ENCODE measurements at regions not wholly inside any gene's neighbourhood (a gene's known extent, or its start where the extent isn't known, plus 50 kb on each side); places are given as distances from the start of the nearest gene placed in this dataset.
"Not testable (repeated sequence)": the region's sequence is repeated elsewhere in the genome, so short reads cannot be mapped to it uniquely, and the experiment has no call there.

DNA sequence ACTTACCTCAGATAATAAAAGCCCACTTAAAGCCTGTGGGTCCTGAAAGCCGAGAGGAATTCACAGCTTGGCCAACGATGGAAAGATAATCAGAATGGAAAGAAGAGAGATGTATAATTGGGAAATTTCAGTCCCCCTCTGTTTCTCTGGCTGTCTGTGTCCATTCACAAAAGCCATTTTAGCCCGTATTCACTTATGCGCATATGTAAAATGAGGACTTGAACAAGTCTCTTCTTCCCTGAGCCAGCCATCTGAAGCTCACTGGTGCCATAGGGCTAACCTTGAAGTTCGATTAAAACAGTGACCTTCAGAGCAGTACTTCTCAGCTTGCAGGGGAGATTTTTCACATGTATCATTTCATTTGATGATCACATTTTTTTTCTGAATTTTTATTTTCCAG is 527.2 kb downstream of the GRIN2A start:
- DNase-seq: no peak

DNA sequence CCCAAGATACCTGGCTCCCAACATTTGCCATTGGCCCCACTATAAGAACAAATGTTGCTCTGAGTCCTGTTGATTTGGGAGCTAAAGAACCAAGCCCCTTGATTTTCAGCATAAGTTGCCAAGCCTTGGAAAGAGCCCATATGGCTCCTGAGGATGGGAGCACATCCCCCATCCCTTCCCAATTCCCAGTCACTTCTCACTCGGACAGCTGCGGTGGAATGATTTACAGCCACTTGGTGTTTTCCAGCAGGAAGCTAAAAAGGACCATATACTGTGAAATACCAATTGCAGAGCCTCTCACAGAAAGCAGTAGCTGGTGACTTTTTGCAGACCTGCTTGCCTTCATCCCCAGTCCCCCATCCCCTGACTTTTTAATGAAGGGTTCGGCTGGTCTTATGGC is 524.6 kb downstream of the GRIN2A start:
- DNase-seq: no peak

DNA sequence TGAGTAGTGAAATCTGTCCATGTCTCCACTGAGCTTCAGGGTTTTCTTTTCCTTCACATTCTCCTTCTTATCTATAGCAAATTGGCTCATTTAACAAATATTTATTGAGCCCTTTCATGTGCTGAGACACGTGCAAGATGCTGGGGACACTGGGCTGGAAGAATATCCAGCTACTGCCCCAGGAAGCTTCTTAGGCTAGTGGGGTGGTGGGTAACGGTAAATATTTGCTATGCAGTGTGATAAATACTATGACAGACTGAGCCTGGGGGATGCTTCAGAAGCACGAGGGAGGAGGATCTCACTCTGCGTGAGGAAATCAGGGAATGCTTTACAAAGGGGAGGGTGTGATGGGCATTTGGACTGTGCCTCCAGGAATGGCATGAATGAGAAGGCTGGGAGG is 524.1 kb downstream of the GRIN2A start:
- DNase-seq: no peak

DNA sequence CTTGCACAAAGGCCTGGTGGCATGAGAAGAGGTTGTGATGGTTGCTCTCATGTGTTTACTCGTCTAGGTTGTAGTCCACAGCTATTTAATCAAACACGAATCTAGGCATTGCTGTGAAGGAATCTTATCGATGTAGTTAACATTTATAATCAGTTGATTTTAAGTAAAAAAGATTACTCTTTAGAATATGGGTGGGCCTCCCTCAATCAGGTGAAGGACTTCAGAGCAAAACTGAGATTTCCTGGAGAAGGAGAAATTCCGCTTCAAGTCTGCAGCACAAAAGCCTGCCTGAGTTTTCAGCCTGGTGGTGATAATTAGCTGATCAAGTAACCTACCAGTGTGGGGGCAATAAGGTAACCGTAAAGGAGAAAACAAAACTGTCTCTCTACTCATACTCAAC is 523.6 kb downstream of the GRIN2A start:
- no peak for DNase-seq

DNA sequence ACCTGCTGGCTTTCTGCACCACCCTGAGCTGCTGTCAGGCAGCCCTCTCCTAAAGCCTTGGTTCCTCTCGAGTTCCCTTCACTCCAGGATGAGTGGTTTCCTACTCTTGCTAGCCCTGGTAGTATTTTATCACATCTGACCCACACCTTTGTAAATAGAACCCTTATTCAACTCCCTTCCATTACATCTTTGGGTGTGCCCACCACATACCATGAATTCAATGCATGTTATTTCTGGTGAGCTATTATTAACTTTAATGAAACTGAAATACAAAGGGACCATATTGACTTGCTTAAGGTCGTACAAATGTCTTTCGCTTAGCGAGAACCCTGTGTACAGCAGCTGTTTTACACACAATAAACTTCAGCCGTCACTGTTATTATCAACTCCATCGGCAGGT is 521.3 kb downstream of the GRIN2A start:
- no peak for DNase-seq

DNA sequence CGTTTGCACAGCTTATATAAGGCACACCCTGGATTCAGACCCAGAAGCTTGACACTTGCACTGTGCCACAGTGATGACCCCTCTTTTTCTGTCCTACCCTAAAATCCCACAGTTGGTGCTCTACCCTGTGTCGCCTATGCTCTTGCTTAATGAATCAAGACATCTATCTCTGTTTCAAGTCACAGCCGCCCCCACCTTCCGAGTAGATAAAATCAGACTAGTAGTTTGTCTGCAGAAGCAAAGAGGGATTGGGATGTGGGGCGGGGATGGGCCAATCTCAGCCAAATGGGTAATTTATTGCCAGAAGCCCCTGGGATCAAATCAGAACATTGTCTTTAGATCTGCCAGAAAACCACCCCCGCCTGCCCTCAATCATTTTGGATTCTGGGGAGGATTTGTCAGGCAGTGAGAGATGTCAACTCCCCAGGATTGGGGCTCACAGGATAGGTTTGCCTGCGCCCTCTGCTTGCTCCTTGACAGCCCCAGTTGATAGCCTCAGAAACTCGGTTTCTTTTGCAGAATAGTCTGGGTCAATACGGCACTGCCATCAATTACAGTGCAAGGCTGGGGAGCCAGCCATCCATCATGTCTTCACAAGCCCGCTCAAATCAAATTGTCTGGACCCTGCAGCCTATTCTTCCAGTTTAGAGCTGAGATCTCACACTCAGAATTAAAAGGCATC is 520.8 kb downstream of the GRIN2A start:
- DNase-seq: no peak

DNA sequence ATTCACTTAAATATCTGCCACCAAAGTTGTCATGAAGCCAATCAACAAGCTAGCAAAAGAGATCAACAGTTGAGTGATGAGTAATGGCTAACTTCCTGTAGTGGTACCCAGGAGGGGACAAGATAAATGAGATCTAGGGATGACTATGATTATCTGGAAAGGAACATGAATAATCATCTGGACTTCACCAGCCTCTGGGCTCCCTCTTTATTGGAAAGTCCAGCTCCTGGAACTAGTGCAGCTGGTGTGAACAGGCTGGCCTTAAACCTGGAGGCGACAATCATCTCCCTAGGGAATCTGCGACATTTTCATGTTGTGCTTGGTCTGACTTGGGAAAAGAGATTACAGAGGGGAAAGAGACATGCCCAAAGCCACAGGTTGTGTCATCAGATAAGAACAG is 518.6 kb downstream of the GRIN2A start:
- DNase-seq: no peak

DNA sequence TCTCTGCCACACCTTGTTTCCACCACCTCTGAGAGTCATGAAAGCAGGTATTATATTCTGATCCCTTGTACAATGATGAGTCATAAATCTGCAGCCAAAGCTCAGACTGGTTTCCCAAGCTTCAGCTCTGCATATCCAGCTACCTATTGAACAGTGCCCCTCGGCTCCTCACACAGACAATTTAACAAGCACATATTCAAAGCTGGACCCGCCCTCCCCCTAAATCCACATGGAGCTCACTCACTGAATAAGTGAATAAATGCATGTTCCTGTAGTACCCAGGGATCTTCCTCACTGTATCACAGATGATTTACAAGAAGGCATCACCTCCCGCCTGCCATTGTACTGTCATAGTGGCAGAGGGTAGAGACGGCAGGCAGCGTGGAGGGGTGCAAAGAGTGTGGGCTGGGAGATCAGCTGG is 516.4 kb downstream of the GRIN2A start:
- no peak for DNase-seq

DNA sequence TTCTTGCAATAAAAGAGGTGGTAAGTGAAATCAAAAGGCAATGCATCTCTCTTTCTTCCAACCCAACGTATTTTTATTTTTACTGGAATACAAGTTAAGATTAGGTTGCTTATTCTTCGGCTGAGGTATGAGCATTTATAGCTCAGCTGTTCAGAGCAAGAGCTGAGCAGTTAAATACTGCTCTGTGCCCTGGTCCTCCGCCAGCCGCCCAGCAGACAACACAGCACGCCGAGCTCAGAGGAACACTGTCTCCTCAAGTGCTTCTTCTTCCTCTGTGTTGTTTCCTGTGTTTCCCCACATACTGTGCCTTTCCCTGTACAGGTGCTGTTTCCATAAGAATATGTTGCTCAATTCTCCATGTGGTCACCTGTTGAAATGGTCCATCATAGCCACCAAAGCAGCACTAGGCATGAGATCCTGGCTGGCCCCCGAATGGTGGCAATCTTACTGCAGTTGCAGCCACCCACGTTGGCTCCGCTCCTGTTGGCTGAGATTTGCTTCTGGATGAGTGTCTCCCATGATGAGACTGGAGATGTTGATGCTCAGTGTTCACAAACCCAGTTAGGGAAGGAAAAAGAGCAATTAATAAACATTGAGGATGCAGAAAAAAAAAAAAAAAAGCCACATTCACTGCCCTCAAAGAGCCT is 515.3 kb downstream of the GRIN2A start:
- peak in 1 of 14 donors; percentile 56 for DNase-seq

DNA sequence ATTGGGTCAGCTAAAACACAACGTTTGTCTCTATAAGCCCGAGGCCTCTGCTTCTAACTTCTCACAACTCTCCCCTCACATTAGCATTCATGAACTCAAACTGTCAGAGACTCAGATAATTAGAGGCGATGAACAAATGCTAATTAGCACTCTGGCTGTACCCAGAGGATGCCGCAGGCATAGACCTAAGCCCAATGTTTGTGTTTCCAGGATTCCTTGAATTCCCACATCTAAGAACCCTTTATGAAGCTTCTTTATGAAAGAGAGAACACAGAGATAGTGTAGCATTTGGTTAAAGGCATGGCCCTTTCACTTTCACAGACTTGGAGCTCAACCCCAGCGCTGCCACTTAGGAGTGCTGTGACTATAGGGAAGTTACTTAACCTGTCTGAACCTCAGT is 512.2 kb downstream of the GRIN2A start:
- DNase-seq: no peak

DNA sequence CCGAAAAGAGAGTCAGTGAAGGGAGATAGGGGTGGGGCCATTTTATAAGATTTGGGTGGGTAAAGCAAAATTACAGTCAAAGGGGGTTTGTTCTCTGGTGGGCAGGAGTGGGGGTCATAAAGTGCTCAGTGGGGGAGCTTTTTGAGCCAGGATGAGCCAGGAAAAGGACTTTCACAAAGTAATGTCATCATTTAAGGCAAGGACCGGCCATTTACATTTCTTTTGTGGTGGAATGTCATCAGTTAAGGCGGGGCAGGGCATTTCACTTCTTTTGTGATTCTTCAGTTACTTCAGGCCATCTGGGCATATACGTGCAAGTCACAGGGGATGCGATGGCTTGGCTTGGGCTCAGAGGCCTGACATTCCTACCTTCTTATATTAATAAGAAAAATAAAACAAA is 511.6 kb downstream of the GRIN2A start:
- DNase-seq: not testable (repeated sequence)

DNA sequence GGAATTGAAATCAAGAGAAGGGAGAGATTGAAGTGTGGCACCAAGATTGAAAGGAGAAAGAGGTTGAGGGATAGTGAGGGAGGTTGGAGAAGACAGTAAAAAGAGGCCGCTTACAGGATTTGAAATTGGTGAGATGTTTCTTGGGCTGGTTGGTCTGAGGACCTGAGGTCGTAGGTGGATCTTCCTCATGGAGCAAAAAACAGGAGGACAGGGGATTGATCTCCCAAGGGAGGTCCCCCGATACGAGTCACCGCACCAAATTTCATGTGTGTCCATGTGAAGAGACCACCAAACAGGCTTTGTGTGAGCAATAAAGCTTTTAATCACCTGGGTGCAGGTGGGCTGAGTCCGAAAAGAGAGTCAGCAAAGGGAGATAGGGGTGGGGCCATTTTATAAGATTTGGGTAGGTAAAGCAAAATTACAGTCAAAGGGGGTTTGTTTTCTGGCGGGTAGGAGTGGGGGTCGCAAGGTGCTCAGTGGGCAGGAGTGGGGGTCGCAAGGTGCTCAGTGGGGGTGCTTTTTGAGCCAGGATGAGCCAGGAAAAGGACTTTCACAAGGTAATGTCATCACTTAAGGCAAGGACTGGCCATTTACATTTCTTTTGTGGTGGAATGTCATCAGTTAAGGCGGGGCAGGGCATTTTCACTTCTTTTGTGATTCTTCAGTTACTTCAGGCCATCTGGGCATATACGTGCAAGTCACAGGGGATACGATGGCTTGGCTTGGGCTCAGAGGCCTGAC is 505.5 kb downstream of the GRIN2A start:
- DNase-seq: not testable (repeated sequence)

DNA sequence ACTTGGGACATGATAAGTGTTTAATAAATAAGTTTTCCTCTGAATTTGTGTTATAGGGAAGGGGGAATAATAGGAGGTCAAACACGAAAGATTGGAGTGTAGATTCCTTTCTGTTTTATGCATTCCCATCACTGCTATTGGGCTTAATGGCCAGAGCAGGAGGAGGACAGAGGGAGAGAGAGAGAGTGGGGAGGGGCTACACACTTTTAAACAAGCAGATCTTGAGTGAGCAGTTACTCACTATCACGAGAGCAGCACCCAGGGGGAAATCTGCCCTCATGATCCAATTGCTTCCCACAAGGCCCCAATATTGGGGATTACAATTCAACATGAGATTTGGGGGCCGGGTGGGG is 505.0 kb downstream of the GRIN2A start:
- no peak for DNase-seq

DNA sequence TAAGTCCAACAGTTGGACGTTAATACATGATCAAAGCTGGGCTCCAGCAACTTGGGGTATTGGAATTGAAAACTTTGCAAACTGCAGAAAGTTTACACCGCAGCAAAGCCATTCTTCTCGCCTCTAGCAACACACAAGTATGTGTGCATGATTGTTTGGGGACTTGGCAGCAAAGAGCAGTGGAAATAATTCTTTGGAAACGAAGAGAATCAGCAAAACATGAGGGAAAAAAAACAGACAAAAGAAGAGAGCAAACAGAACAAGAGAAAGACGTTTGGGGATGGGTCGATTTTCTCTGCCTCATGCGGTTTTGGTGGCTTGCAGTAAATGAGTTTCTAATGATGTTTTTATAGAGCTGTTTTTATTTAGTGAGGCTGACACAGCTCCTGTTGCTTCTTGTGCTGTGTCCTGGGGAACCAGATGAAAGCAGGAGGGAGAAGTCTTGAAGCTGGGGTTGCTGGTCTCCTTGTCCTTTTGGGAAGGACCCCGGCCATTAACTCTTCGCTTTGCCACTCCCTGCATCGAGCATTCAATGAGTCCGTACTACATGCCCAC is 502.9 kb downstream of the GRIN2A start:
- peak in 1 of 14 donors; percentile 2 for DNase-seq

DNA sequence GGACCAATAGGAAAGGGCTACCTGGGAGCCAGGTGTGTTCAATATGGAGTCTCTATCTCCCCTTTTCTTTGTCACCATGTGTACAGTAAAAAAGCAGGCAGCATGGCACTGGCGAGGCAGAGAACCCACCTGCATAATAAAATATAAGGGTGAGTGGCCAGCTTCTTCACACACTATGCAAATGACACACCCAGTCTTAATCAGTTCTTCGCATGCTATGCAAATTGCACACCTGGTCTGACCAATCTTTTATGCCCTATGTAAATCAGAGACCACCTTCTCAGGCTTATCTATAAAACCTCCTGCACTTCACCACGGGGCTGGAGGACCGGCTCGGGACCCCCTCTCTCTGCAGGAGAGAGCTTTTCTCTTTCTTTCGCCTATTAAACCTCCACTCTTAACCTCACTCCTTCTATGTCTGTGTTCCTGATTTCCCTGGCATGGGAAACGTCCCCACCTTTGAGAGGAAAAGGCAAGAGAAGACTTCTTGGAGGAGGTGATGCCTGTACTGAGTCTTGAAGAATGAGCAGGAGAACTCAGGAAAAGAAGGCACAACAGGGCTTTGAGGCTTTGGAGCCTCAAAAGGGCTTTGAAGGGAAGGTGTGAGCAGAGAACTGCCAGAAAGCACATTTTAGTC is 502.1 kb downstream of the GRIN2A start:
- no peak for DNase-seq

DNA sequence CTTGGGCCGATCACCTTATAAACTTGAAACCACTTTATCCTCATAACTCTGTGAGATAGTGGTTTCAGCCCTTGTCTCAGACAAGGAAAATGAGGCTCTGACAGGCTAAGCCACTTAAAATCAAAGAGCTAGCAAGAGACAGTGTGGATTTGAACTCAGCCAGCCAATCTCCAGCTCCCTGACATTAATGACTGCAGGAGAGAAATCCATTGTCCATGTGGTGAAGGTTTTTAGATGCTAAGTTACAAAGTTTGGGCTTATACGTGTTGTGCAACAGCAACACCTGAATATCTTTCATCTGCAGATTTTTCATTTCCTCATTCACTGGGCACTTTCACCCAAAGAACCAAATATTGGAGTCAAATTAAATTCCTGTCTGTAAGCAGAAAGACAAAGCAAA is 501.3 kb downstream of the GRIN2A start:
- no peak for DNase-seq

DNA sequence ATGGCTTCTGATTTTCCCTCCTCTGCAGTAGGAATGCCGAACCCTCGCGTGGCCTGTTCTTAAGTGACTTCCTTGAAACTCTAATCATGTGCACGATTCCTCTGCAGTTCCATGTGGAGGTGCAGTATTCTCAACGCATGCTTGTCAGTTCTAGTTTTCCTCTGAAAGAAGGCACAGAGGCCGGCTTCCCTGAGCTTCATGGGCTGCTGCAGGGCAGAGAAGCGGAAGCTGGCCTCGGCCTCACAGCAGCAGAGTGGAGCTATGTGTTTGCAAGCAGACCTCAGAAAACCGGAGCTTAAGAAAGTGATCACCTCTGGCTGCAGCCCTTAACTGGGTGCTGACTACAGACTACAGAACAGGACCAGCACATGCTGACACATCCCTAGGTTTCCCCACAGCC is 500.7 kb downstream of the GRIN2A start:
- no peak for DNase-seq

DNA sequence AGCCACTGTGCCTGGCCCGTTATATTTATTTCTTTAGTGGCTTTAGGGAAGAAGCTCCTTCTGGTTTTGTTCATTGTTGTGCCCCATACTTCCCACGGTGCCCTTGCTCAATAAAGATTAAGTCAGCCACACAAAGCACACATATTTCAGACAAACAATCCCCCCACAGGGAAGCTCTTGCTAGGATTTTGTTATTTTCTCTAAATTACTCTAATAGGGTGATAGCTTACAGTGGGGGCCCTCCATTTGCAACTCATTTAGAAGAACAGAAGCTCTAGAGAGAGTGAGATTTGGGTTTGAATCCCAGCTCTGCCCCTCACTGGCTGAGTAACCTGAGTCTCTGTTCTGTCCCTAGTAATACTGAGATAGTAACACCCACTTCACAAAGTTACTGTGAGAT is 499.9 kb downstream of the GRIN2A start:
- DNase-seq: no peak

DNA sequence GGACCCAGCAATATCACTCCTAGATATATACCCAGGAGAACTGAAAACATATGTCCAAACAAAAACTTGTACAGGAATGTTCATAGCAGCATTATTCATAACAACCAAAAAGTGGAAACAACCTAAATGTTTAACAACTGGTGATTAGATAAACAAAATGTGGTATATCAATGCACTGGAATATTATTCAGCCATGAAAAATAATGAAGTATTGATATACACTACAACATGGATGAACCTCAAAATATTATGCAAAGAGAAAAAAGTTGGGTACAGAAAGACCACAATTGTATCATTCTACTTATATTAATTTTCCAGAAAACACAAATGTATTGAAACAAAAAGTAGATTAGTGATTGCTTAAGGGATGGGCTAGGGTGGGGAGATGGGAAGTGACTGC is 498.6 kb downstream of the GRIN2A start:
- DNase-seq: no peak

DNA sequence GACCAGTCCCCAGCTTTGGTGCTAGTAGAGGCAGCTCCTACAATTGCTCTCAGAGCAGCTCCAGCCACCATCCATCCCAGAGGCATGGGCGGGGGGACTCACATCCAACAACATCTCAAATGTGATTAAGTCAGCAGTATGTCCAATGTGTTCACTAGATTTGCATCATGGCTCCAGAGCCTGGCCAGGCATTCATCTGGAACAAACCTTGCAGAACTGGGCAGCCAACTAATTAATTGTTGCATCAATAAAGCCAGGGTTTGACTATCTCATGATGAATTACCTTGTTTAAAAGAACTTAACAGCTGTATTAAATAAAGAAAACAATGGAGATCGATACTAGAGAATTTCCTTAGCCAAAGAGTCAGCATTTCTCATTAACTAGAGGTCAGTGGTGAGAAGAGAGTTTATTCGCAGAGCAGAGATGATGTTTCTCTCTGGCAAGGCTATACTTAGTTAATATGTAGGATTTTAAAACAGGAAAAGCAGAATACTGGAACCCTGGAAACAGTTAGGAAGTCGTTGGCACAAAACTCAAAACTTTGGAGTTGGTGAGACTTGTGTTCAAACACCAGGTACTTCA is 494.4 kb downstream of the GRIN2A start:
- no peak for DNase-seq

DNA sequence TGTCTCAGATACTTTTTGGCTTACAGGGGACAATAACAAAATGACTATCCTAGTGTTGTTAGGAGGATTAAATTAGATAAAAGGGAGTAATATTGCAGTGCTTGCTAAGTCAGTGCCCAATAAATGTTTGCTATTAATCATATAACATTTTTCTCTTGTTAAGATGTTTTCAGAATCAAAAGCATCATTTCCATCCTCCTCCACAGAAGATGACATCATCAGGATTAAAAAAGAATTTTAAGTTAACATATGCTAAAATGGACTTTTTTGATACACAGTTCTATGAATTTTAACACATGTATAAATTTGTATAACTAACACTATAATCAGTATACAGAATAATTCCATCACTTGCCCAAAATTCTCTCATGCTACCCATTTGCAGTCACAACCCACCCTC is 492.6 kb downstream of the GRIN2A start:
- no peak for DNase-seq

DNA sequence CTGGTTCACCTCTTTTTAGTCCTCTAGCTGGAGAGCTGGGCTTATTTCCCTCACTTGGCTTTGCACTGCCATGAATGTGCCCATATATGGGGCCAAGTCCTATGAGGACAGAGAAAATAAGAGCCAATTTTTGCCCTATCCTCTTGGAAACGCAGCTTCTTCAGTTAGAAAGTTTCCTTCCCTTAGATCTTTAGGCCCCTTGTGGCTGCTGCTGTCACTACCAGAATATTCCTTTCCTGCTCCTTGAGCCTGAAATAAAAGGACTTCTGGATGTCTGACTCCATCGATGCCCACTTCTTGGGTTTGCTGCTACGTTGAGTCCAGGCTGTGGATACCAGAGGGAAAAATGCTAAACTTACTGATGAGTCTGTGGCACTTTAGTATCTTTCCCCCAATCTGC is 487.1 kb downstream of the GRIN2A start:
- no peak for DNase-seq

All from C1 segment of cervical spinal cord (tissue), 14 donors.